SU-DHL-6 (cell line): ENCODE measurements at regions not wholly inside any gene's neighbourhood (a gene's known extent, or its start where the extent isn't known, plus 50 kb on each side); places are given as distances from the start of the nearest gene placed in this dataset.

ENCODE experiments used
- H2AFZ ChIP-seq: fragments of 200-600 bp; sonication (generic); 2 replicates; pipeline ENCODE4 v1.6.1; 2014; ENCODE audit warnings: low read depth, mild to moderate bottlenecking, moderate library complexity, mixed read lengths, antibody characterized with exemption, low read length; ENCODE audit not compliant: severe bottlenecking
- H3F3A ChIP-seq: fragments of 200-600 bp; shearing (Covaris generic); 2 replicates; pipeline ENCODE4 v1.6.0; 2016; ENCODE audit warnings: antibody characterized with exemption, mild to moderate bottlenecking; ENCODE audit not compliant: insufficient read depth
- H3K27ac ChIP-seq: fragments of 200-600 bp; sonication (generic); 2 replicates; pipeline ENCODE4 v1.5.1; 2016; ENCODE audit warnings: low read depth, mild to moderate bottlenecking, low read length, moderate library complexity, mixed read lengths
- H3K27me3 ChIP-seq: fragments of 200-600 bp; sonication (generic), shearing (Covaris generic); 2 replicates; pipeline ENCODE4 v1.6.0; 2014; ENCODE audit warnings: mild to moderate bottlenecking, low read length
- H3K36me3 ChIP-seq: fragments of 200-600 bp; sonication (generic); 2 replicates; pipeline ENCODE4 v1.6.1; 2014; ENCODE audit warnings: mild to moderate bottlenecking, low read length, mixed read lengths
- H3K4me2 ChIP-seq: fragments of 300-600, 200-600 bp; shearing (Covaris generic), sonication (generic); 2 replicates; pipeline ENCODE4 v1.6.0; 2014; ENCODE audit warnings: low read length, low read depth, mild to moderate bottlenecking; ENCODE audit not compliant: poor library complexity, severe bottlenecking
- H3K4me3 ChIP-seq: fragments of 200-600 bp; sonication (generic); 2 replicates; pipeline ENCODE4 v1.5.1; 2014; ENCODE audit warnings: antibody characterized with exemption, low read length, mild to moderate bottlenecking, mixed read lengths; ENCODE audit not compliant: insufficient read depth, poor library complexity, severe bottlenecking
- H3K79me2 ChIP-seq: fragments of 200-600 bp; sonication (generic); 2 replicates; pipeline ENCODE4 v1.6.1; 2014; ENCODE audit warnings: mild to moderate bottlenecking, low read length, moderate library complexity; ENCODE audit not compliant: insufficient read depth
- H3K9ac ChIP-seq: fragments of 200-600 bp; sonication (generic); 2 replicates; pipeline ENCODE4 v1.7.0; 2014; ENCODE audit warnings: mild to moderate bottlenecking, low read length
- H3K9me2 ChIP-seq: fragments of 200-600 bp; sonication (generic); replicated peaks from 2 replicates; pipeline ENCODE4 v1.6.1; 2014; ENCODE audit warnings: low read length; ENCODE audit not compliant: insufficient read depth
- H3K9me3 ChIP-seq: fragments of 200-600 bp; sonication (generic); 2 replicates; pipeline ENCODE4 v1.6.1; 2014; ENCODE audit warnings: low read length, mixed read lengths; ENCODE audit not compliant: insufficient read depth
- H4K20me1 ChIP-seq: fragments of 200-600 bp; sonication (generic); 2 replicates; pipeline ENCODE4 v1.6.1; 2014; ENCODE audit warnings: low read depth, mild to moderate bottlenecking, antibody characterized with exemption, low read length, moderate library complexity, mixed read lengths
- EZH2phosphoT487 ChIP-seq: fragments of 200-600 bp; sonication (generic), shearing (Covaris generic); conservative IDR thresholded peaks from 2 replicates; pipeline ENCODE4 v1.6.1; 2018; ENCODE audit warnings: mild to moderate bottlenecking, antibody characterized with exemption, low read length, moderate library complexity, mixed read lengths
- TF ChIP-seq, protein P1 (sequence below): fragments of 200-600 bp; sonication (generic); IDR thresholded peaks from one replicate; pipeline ENCODE4 v1.5.1; 2017; ENCODE audit warnings: antibody characterized with exemption, mild to moderate bottlenecking, low read length, moderate library complexity; ENCODE audit not compliant: insufficient read depth, poor library complexity, severe bottlenecking

DNA sequence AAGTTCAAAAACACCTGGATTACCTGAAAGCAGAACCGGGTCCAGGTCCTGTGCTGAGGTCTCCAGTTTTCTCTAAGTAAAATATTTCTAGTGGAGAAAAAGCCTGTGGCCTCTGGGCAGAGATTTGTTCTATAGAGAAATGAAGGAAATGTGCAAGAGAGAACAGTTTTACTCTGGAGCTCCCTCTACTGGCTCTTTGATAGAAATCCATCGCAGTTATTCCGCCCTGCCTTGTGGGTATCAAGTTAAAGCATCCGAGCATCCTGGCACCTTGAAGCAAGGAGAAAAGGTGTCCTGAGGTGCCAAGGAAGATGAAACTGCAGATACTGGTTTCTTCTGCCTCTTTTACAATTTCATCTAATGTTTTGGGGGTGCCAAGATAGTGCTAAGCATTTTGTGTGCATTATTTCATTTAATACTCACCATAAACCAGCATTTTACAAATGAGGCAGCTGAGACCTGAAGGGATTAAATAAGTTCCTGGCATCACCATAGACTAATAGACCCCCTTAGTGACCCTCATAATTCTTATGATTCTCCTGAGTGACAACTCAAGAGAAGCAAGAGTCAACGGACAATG lies 113.1 kb upstream of the HSD17B12 start:
- Histone ChIP-seq H3K27ac (no peak overlapping the region), H4K20me1 (no peaks in the 10 kb centered on the region), H3K9ac (no peak overlapping the region), H3K79me2 (no peaks in the 10 kb centered on the region), H3K9me2 (no peaks in the 10 kb centered on the region), H3K4me2 (no peak overlapping the region), H3K27me3 (no peaks in the 10 kb centered on the region), H3K9me3 (no peaks in the 10 kb centered on the region), H3K4me3 (no peak overlapping the region), H3F3A (no peaks in the 10 kb centered on the region), H3K36me3 (no peaks in the 10 kb centered on the region), H2AFZ (no peak overlapping the region)
- TF ChIP-seq, protein P1, sequence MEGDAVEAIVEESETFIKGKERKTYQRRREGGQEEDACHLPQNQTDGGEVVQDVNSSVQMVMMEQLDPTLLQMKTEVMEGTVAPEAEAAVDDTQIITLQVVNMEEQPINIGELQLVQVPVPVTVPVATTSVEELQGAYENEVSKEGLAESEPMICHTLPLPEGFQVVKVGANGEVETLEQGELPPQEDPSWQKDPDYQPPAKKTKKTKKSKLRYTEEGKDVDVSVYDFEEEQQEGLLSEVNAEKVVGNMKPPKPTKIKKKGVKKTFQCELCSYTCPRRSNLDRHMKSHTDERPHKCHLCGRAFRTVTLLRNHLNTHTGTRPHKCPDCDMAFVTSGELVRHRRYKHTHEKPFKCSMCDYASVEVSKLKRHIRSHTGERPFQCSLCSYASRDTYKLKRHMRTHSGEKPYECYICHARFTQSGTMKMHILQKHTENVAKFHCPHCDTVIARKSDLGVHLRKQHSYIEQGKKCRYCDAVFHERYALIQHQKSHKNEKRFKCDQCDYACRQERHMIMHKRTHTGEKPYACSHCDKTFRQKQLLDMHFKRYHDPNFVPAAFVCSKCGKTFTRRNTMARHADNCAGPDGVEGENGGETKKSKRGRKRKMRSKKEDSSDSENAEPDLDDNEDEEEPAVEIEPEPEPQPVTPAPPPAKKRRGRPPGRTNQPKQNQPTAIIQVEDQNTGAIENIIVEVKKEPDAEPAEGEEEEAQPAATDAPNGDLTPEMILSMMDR, result peak; percentile 54
- TF ChIP-seq EZH2phosphoT487, result no peak

DNA sequence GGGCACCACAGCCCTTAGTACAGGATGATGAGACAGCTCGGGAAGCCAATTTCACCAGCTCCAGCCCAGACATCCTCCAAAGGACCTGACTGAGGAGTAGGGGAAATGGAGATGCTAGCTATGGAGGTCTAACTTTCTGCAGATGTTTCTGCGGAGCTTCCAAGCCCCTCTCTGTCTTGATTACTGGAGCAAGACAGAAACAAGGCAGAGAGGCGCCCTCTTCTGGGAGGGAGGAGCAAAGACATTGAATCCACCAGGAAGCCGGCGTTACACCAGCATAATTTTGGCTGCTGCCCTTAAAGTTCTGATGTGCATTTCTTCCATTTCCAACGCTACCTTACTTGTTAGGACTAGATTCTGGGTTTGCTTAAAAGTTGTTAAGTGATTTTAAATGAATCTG lies 107.3 kb upstream of the HSD17B12 start:
- no peak overlapping the region for H3K27ac ChIP-seq

DNA sequence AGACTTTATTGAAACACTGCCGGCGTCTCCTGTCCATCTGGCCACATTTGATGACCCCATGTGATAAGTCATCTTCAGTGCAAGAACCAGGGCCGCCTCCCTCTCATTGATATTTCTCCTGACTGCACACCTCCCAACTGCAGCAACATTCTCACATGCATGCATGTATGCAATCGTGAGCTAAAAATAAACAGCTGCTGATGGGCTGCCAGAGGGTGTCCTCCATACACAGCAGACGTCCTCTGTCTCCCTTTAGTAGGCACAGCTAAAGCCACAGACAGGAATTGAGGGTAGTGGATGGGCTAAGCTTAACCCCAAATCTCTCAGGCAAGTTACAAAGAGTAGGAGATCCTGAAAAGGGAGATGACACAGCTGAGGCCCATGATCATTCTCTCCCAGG lies 106.7 kb upstream of the HSD17B12 start:
- H3K27me3 ChIP-seq, result no peaks in the 10 kb centered on the region
- H3K4me3 ChIP-seq, result no peak overlapping the region
- no peak for TF ChIP-seq EZH2phosphoT487
- TF ChIP-seq, protein P1, result no peak
- no peaks in the 10 kb centered on the region for H3K9me2 ChIP-seq
- no peaks in the 10 kb centered on the region for H4K20me1 ChIP-seq
- no peak overlapping the region for H2AFZ ChIP-seq
- H3K79me2 ChIP-seq, result no peaks in the 10 kb centered on the region
- no peak overlapping the region for H3K9ac ChIP-seq
- no peaks in the 10 kb centered on the region for H3K36me3 ChIP-seq
- H3F3A ChIP-seq, result no peaks in the 10 kb centered on the region
- no peaks in the 10 kb centered on the region for H3K9me3 ChIP-seq
- no peak overlapping the region for H3K4me2 ChIP-seq
- H3K27ac ChIP-seq, result no peak overlapping the region

More for the DNA sequence above, 107.3 kb upstream of the HSD17B12 start:
- no peak overlapping the region for H2AFZ ChIP-seq
- no peaks in the 10 kb centered on the region for H4K20me1 ChIP-seq
- no peak overlapping the region for H3K4me3 ChIP-seq
- no peaks in the 10 kb centered on the region for H3K79me2 ChIP-seq
- no peaks in the 10 kb centered on the region for H3K9me3 ChIP-seq
- H3K9me2 ChIP-seq, result no peaks in the 10 kb centered on the region
- no peak overlapping the region for H3K9ac ChIP-seq
- no peaks in the 10 kb centered on the region for H3F3A ChIP-seq
- TF ChIP-seq, protein P1, result peak; percentile 63
- no peak for TF ChIP-seq EZH2phosphoT487
- H3K4me2 ChIP-seq, result no peak overlapping the region
- H3K36me3 ChIP-seq, result no peaks in the 10 kb centered on the region
- H3K27me3 ChIP-seq, result no peaks in the 10 kb centered on the region
